Brain microvascular endothelial cell (primary cell): ENCODE measurements at regions not wholly inside any gene's neighbourhood (a gene's known extent, or its start where the extent isn't known, plus 50 kb on each side); places are given as distances from the start of the nearest gene placed in this dataset.

Experiments
- DNase-seq: peaks from one replicate; pipeline ENCODE4 v3.0.0-alpha.2; 2020
- H3K27ac ChIP-seq: fragments of 250-450 bp; sonication (Bioruptor Pico); 2 replicates; pipeline ENCODE4 v1.5.1; 2020; ENCODE audit warnings: mild to moderate bottlenecking, moderate library complexity
- H3K27me3 ChIP-seq: fragments of 250-450 bp; sonication (Bioruptor Pico); replicated peaks from 2 replicates; pipeline ENCODE4 v1.5.1; 2020; ENCODE audit warnings: mild to moderate bottlenecking
- H3K36me3 ChIP-seq: fragments of 250-450 bp; sonication (Bioruptor Pico); replicated peaks from 2 replicates; pipeline ENCODE4 v1.5.1; 2020; ENCODE audit warnings: mild to moderate bottlenecking
- H3K4me3 ChIP-seq: 2 replicates; pipeline ENCODE4 v1.5.1; 2011; ENCODE audit warnings: low read depth, mild to moderate bottlenecking, control low read depth, low read length, moderate library complexity
- in situ Hi-C: cut with HindIII; loops from 2 replicates; pipeline ENCODE4 v1.10.0; 2017; ENCODE audit warnings: low sequenced_read_pairs, low pct_ligation_motif_present
- TF ChIP-seq, protein P1 (sequence below): IDR thresholded peaks from 2 replicates; pipeline ENCODE4 v1.5.1; 2011; ENCODE audit warnings: low read depth, mild to moderate bottlenecking, moderate library complexity, low read length, control low read depth, inconsistent platforms; ENCODE audit errors: missing control alignments

- DNase-seq = no peak
- Histone ChIP-seq H3K36me3 (no peaks in the 10 kb centered on the region), H3K4me3 (no peak overlapping the region), H3K27me3 (no peaks in the 10 kb centered on the region), H3K27ac (no peak overlapping the region)
- in situ Hi-C loops = no loop called here
- TF ChIP-seq, protein P1, sequence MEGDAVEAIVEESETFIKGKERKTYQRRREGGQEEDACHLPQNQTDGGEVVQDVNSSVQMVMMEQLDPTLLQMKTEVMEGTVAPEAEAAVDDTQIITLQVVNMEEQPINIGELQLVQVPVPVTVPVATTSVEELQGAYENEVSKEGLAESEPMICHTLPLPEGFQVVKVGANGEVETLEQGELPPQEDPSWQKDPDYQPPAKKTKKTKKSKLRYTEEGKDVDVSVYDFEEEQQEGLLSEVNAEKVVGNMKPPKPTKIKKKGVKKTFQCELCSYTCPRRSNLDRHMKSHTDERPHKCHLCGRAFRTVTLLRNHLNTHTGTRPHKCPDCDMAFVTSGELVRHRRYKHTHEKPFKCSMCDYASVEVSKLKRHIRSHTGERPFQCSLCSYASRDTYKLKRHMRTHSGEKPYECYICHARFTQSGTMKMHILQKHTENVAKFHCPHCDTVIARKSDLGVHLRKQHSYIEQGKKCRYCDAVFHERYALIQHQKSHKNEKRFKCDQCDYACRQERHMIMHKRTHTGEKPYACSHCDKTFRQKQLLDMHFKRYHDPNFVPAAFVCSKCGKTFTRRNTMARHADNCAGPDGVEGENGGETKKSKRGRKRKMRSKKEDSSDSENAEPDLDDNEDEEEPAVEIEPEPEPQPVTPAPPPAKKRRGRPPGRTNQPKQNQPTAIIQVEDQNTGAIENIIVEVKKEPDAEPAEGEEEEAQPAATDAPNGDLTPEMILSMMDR = no peak
Measured at GRCh38 chr7:136039577-136040345, 62.6 kb upstream of the MTPN start.

GRCh38 chr7:136036336-136036735, 59.2 kb upstream of the MTPN start:
- no peaks in the 10 kb centered on the region for H3K36me3 ChIP-seq
- in situ Hi-C loops = no loop called here
- H3K4me3 ChIP-seq = no peak overlapping the region
- no peak overlapping the region for H3K27ac ChIP-seq
- DNase-seq = no peak
- TF ChIP-seq, protein P1 = no peak
- no peaks in the 10 kb centered on the region for H3K27me3 ChIP-seq

GRCh38 chr7:136034132-136034531, 57.0 kb upstream of the MTPN start:
- no peaks in the 10 kb centered on the region for H3K36me3 ChIP-seq
- no peak overlapping the region for H3K4me3 ChIP-seq
- TF ChIP-seq, protein P1 = no peak
- H3K27ac ChIP-seq = no peak overlapping the region
- in situ Hi-C loops = no loop called here
- DNase-seq = no peak
- peaks cover 2% of the 10 kb centered on the region for H3K27me3 ChIP-seq

GRCh38 chr7:136033413-136034031, 56.4 kb upstream of the MTPN start:
- Histone ChIP-seq H3K27me3 (peaks cover 2% of the 10 kb centered on the region), H3K27ac (no peak overlapping the region), H3K4me3 (no peak overlapping the region), H3K36me3 (no peaks in the 10 kb centered on the region)
- DNase-seq = no peak
- TF ChIP-seq, protein P1 = no peak
- in situ Hi-C loops = no loop called here

DNA sequence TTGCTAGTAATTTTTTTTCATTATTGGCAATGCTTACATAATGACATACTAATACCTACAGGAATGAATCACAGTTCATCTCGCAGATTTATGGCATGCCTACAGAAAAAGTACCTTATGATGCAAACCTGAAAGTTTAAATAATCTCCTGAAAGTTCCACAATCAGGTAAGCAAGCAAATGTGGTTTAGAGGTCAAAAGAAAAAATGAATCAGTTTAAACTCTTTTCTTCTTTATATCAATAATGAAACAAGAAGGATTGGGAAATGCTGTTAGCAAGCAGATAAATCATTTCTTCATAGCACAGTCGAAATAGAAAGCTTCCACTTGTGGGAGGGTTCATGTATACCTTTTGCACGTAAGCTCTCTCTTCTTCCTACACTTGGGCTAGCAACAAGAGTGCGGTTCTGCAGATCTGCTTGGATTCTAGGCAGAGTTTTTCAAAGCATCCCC, 53.7 kb upstream of the MTPN start:
- no peak for DNase-seq
- Histone ChIP-seq H3K4me3 (no peak overlapping the region), H3K36me3 (no peaks in the 10 kb centered on the region), H3K27me3 (peaks cover 2% of the 10 kb centered on the region), H3K27ac (no peak overlapping the region)
- TF ChIP-seq, protein P1 = no peak
- in situ Hi-C loops = no loop called here
